ENCODE measurements at regions not wholly inside any gene's neighbourhood (a gene's known extent, or its start where the extent isn't known, plus 50 kb on each side); places are given as distances from the start of the nearest gene placed in this dataset.

- TF ChIP-seq, protein P1, sequence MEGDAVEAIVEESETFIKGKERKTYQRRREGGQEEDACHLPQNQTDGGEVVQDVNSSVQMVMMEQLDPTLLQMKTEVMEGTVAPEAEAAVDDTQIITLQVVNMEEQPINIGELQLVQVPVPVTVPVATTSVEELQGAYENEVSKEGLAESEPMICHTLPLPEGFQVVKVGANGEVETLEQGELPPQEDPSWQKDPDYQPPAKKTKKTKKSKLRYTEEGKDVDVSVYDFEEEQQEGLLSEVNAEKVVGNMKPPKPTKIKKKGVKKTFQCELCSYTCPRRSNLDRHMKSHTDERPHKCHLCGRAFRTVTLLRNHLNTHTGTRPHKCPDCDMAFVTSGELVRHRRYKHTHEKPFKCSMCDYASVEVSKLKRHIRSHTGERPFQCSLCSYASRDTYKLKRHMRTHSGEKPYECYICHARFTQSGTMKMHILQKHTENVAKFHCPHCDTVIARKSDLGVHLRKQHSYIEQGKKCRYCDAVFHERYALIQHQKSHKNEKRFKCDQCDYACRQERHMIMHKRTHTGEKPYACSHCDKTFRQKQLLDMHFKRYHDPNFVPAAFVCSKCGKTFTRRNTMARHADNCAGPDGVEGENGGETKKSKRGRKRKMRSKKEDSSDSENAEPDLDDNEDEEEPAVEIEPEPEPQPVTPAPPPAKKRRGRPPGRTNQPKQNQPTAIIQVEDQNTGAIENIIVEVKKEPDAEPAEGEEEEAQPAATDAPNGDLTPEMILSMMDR (IDR thresholded peaks at IDR 0.05) = no peak
- TF ChIP-seq ZFX (IDR thresholded peaks at IDR 0.05; ENCODE audit: borderline replicate concordance) = no peak
Measured at GRCh38 chr3:40780925-40781406, 256.2 kb downstream of the ZNF621 start.
